GM12865 (cell line): ENCODE measurements at regions not wholly inside any gene's neighbourhood (a gene's known extent, or its start where the extent isn't known, plus 50 kb on each side); places are given as distances from the start of the nearest gene placed in this dataset.

ENCODE experiments used
- DNase-seq: peaks from one replicate; pipeline ENCODE4 v3.0.0; 2010; ENCODE audit warnings: low read depth
- H3K4me3 ChIP-seq: 2 replicates; pipeline ENCODE4 v1.5.1; 2011; ENCODE audit warnings: mild to moderate bottlenecking, low read depth, low read length, control low read depth
- TF ChIP-seq, protein P1 (sequence below): IDR thresholded peaks from 2 replicates; pipeline ENCODE4 v1.5.1; 2011; ENCODE audit warnings: low read length, control low read depth, low read depth, inconsistent platforms; ENCODE audit not compliant: insufficient read depth; ENCODE audit errors: missing control alignments

DNA sequence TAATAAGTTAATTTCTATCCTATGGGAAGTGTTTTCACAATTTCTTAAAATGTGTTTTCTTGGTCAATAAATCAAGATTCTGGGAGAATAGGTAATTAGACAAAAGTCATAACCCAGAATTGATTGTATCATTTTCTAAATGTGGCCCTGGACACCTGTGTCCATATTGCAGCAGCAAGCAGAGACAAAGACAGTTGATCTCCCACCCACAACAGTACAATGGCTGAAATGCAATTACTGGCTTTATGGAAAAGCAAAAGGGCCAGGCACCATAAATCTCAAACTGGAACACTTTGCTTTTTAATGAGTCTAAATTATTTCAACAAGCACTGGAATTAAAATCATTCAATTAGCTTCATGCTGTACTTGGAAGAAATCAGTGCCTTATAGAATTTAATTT, 157.2 kb downstream of the ESM1 start:
- H3K4me3 ChIP-seq: no peak overlapping the region
- DNase-seq: no peak
- TF ChIP-seq, protein P1, sequence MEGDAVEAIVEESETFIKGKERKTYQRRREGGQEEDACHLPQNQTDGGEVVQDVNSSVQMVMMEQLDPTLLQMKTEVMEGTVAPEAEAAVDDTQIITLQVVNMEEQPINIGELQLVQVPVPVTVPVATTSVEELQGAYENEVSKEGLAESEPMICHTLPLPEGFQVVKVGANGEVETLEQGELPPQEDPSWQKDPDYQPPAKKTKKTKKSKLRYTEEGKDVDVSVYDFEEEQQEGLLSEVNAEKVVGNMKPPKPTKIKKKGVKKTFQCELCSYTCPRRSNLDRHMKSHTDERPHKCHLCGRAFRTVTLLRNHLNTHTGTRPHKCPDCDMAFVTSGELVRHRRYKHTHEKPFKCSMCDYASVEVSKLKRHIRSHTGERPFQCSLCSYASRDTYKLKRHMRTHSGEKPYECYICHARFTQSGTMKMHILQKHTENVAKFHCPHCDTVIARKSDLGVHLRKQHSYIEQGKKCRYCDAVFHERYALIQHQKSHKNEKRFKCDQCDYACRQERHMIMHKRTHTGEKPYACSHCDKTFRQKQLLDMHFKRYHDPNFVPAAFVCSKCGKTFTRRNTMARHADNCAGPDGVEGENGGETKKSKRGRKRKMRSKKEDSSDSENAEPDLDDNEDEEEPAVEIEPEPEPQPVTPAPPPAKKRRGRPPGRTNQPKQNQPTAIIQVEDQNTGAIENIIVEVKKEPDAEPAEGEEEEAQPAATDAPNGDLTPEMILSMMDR: no peak

DNA sequence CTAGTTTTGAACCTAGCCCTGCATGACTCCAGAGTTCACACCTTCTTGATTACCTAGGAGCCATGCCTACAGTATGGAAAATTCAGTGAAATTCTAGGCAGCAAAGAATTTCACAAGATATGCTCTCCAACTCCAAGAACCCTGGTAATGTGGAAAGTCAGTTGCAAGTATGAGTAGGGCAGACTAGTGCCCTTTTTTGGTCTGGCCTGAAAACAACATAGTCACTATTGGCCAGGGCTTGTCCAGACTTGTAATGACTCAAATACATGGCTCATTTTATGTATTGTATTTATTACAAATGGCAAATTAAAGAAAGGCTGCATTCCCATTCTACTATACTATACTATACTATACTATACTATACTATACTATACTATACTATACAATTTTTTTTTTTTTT, 160.4 kb downstream of the ESM1 start:
- no peak for DNase-seq
- H3K4me3 ChIP-seq: no peak overlapping the region
- TF ChIP-seq, protein P1: no peak

DNA sequence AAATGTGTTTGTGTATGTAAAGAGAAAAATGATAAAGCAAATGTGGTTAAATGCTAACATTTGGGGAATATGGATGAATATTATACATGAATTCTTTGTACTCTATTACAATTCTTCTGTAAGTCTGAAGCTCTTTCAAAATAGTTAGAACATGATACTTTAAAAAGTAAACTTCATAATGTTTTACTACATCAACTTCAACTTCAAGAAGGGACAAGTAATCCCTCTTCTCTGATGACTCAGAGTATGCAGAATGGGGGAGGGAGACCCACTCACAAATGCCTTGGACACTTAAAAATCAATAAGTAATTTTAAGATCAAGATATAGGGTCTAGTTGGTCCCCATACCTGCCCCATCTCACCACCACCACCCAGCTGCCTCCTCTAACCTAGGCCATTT, 162.4 kb downstream of the ESM1 start:
- TF ChIP-seq, protein P1: no peak
- no peak overlapping the region for H3K4me3 ChIP-seq
- no peak for DNase-seq

DNA sequence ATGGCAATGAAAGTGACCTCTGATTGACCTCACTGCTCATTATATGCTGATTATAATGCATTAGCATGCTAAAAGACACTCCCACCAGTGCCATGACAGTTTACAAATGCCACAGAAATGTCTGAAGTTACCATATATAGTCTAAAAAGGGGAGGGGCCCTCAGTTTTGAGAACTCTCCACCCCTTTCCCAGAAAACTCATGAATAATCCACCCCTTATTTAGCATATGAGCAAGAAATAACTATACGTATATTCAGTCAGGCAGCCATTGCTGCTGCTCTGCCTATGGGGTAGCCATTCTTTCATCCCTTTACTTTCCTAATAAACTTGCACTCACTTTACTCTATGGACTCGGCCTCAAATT, 163.1 kb downstream of the ESM1 start:
- no peak for DNase-seq
- H3K4me3 ChIP-seq: no peak overlapping the region
- TF ChIP-seq, protein P1: no peak

- no peak for DNase-seq
- TF ChIP-seq, protein P1: no peak
- H3K4me3 ChIP-seq: no peak overlapping the region
These were observed 163.7 kb downstream of the ESM1 start for GRCh38 chr5:54821445-54822323.

DNA sequence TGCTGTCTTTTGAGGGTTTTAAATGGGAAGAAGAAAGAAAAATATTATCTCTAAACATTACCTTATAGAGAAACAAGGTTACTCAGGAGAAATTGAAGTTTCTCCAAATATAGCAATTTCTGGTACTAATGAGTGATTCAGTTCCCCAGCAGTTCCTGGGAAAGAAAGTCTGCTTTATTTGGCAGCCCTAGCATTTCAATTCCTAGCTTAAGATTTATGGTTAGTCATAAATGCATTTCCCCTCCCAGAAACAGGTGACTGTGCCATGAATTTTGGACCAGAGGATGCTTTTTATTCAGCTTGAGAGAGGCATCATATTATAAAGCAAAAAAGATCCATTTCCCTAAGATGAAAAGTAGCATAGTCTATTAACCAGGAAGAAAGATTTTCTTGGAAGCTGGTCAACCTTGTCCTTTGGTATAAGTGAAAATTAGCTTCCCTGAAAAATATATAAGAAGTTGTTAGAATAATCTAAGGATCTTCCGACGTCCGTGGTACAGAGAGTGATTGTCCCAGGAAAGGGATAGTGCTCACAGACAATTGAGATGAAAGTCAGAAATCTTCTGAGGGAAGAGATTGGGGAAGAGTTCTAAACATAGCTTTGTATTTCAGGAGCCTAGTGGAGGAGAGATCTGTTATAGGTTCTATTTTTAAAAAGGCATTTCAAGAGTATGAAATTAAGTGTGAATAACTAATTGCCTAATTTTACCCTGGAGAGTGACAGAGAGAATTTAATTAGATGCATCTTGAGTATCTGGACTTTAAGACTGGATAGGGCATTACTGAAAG, 164.9 kb downstream of the ESM1 start:
- no peak overlapping the region for H3K4me3 ChIP-seq
- DNase-seq: no peak
- TF ChIP-seq, protein P1: no peak
